ENCODE measurements at regions not wholly inside any gene's neighbourhood (a gene's known extent, or its start where the extent isn't known, plus 50 kb on each side); places are given as distances from the start of the nearest gene placed in this dataset.

GRCh38 chr3:18652781-18653180 is 227.6 kb upstream of the SATB1 start:
- TF ChIP-seq EZH2 (IDR thresholded peaks at IDR 0.05; ENCODE audit: insufficient read depth, poor library complexity, severe bottlenecking), result no peak
- TF ChIP-seq EZH2phosphoT487 (IDR thresholded peaks at IDR 0.05; ENCODE audit: insufficient read depth, low read depth), result no peak

All from GM23248 (cell line).